NCI-H2171 (cell line): ENCODE measurements at regions not wholly inside any gene's neighbourhood (a gene's known extent, or its start where the extent isn't known, plus 50 kb on each side); places are given as distances from the start of the nearest gene placed in this dataset.

Source experiments
- DNase-seq: peaks from one replicate; lab custom pipeline; 2025; lab: John Stamatoyannopoulos, UW

GRCh38 chr18:71754246-71754645 lies 789.9 kb downstream of the CBLN2 start:
- no peak for DNase-seq

- no peak for DNase-seq
Observed at GRCh38 chr18:71743634-71744033, 800.5 kb downstream of the CBLN2 start.

DNA sequence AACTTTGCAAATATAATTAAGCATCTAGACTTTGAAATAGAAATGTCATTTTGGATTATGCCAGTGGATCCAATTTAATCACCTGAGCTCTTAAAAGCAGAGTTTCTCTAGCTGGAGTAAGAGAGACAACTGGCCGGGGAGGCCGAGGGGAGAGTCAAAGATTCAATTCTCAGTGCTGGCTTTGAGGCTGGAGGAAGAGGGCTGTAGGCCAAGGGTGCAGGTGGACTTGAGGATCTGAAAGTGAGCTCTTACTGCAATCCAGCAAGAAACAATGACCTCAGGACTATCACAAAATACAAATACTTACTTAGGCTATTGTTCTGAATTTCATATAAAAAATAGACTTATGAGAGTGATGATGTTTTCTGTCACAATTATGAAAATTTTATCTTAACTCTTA lies 814.5 kb downstream of the CBLN2 start:
- DNase-seq, result no peak

DNA sequence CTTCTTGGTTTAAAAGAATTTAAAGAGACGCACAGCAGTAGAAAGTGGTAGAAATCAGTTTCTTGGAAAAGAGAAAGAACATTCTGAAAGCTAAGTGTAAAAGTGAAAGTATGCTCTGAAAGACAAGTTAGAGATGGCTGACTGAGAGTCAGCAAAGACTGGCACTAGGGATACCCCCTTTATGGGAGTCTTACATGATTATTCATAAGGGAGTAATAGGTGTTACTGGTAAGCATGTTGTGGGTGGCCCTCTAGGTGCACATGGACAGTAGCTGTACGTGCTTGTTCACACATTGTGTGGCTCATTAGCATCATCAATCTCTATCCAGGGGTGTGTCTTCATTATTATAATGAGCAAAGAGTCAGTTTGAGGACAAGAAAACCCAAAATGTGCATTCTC lies 816.2 kb downstream of the CBLN2 start:
- DNase-seq, result no peak

- DNase-seq, result no peak
Observed at GRCh38 chr18:71725256-71725655, 818.9 kb downstream of the CBLN2 start.

DNA sequence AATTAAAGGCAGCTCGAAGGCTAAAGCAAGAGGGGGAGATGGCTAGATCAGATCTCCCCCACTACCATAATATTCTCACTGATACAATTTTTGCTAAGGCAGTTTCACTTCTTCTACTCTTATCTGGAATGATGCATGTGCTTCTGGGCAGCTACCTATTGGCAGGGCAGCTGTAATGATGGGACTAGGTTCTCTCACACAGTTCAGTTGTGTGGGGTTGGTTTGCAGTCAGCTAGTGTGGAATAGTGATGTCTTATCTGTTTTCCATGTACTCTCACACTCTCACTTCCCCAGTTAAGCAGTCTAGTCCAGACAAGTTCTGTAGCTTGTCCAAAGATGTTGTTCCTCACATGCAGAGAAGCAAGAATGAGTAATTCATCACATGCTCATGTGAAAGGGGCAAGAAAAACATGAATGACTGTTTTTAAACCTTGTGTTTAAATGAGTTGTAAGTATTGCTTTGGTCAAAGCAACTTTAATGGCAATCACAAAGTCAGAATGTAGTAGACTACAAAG lies 836.1 kb downstream of the CBLN2 start:
- DNase-seq, result no peak

GRCh38 chr18:71707400-71707799 lies 836.7 kb downstream of the CBLN2 start:
- no peak for DNase-seq

DNA sequence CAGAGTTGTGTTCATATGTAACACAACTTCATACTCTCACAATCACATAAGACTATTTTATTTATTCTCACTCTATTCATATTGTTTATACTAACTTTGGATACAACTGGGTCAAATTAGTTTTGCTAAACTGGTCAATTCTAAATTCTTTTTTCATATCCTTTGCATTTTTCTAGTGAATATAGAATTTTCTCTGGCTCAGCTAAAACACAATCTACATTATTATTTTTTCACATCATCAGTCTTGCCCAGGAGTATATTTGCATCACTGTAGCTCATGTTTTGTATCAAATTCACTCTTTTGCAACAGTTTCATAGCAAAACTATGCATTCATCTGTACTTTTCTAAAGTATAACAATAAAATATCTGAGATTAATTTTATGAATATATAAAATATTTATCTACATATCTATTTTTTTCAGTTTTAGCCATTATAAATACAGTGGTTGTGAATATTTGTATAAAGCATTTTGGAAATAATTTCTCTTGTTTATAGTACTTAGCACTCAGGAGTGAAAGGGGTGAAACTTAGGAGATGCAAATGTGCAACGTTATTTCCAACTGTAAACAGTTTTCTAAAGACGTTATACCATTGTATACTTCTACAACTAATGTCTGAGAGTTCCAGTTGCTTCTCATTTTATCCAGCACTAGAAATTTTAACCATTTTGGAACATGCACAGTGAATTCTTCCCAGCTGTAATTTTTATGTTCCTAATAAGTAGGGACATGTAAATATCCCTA lies 854.6 kb downstream of the CBLN2 start:
- no peak for DNase-seq

- DNase-seq, result no peak
Observed at GRCh38 chr18:71682591-71682990, 861.6 kb downstream of the CBLN2 start.

DNA sequence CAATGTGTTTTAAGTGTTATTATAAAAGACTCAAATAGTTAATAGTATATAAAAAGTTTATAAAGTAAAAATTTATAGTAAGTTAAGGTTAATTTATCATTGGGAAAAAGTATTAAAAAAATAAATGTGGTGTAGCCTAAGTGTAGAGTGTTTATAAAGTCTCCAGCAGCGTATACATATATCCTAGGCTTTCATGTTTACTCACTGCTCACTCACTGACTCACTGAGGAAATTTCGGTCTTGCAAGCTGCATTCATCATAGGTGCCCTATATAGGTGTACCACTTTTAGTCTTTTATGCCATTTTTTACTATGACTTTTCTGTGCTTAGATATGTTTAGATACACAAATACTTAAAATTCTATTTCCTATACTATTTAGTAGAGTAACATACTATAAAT lies 866.0 kb downstream of the CBLN2 start:
- no peak for DNase-seq

- DNase-seq, result no peak
Observed at GRCh38 chr18:71673954-71674353, 870.2 kb downstream of the CBLN2 start.

DNA sequence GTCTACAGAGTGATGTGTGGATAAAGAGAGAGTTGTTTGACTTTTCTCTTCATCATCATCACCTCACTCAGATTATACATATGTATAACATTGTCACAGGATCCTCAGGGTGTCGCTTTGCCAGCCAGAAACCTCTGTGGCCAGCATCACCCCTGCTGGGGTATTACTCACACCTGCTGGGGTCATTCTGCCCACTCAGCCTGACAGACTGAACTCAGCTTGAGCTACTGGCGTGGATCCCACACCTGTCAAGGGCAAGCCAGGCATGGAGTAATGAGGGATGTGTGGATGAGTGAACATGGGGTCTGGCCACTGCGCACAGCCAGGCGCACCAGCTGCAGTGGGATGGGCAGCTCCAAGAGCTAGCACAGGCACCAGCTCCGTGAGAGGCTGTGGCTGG lies 870.6 kb downstream of the CBLN2 start:
- no peak for DNase-seq

- no peak for DNase-seq
Observed at GRCh38 chr18:71666481-71666880, 877.7 kb downstream of the CBLN2 start.

GRCh38 chr18:71665131-71665530 lies 879.0 kb downstream of the CBLN2 start:
- no peak for DNase-seq

DNA sequence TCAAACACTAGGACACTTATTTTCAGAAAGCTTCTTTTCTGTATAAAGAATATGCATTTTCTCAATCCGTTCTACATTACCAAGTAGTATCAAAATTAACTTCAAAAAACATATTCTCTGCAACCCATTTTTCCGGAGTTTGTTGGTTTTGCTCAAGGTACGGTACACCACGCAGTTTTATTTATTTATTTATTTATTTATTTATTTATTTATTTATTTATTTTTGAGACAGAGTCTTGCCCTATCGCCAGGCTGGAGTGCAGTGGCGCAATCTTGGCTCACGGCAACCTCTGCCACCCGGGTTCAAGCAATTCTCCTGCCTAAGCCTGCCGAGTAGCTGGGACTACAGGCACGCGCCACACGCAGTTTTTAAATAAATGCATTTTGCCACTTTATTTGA lies 900.3 kb downstream of the CBLN2 start:
- no peak for DNase-seq

DNA sequence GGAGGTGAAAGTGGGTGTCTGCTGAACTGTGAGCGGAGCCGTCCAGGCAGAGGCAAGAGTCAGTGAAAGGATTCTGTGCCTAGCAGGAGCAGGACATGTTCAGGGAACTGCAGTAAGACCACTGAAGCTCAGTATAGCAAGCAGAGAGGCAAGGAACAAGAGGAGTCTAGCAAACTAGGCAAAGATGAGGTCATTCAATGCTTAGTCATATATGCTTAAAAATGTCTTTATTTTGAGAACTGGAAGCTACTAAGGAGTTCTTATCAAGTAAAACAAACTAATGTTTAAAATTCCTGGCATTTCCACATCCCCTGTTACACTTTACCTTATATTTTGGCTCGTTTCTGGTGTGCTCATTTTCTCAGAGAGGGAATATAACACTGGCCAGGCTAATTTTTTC lies 913.4 kb downstream of the CBLN2 start:
- DNase-seq, result no peak

GRCh38 chr18:71625556-71626090 lies 918.5 kb downstream of the CBLN2 start:
- DNase-seq, result no peak

- no peak for DNase-seq
Observed at GRCh38 chr18:71598374-71598773, 945.8 kb downstream of the CBLN2 start.

- no peak for DNase-seq
Observed at GRCh38 chr18:71597219-71597618, 946.9 kb downstream of the CBLN2 start.

DNA sequence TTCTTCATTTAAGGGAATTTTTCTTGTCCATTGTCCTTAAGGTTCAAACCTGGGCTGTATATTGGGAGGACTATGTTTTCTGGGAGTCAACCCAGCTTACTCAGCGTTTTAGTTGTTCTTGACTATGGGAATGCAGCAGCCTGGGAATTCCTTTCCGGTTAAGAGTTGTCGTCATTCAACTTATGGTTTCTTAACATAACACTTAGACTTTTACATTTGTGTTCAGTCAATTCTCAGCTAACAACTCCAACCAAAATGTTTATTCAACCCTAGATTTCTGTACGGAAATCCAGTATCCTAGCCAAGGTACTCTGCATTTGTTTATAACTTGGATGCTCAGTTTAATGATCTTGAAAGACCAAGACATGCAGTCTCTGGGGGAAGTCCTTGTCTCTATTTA lies 960.9 kb downstream of the CBLN2 start:
- no peak for DNase-seq

- no peak for DNase-seq
Observed at GRCh38 chr18:71554686-71555085, 989.5 kb downstream of the CBLN2 start.

DNA sequence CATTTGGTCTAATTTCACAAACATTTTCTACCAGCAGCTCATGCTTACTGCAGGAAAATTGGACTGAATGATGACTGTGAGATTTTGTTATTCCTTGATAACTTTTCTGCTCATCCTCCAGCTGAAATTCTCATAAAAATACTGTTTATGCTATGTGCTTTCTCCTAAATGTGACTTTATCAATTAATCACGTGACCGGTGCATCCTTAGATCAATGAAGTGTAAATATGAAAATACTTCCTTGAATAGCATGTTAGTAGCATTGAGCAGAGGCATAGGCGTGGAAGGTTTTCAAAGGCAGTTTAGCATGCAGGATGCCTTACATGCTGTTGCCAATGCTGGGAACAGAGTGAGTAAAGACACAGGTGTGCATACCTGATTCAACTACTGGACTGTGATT lies 1002.5 kb downstream of the CBLN2 start:
- DNase-seq, result no peak

DNA sequence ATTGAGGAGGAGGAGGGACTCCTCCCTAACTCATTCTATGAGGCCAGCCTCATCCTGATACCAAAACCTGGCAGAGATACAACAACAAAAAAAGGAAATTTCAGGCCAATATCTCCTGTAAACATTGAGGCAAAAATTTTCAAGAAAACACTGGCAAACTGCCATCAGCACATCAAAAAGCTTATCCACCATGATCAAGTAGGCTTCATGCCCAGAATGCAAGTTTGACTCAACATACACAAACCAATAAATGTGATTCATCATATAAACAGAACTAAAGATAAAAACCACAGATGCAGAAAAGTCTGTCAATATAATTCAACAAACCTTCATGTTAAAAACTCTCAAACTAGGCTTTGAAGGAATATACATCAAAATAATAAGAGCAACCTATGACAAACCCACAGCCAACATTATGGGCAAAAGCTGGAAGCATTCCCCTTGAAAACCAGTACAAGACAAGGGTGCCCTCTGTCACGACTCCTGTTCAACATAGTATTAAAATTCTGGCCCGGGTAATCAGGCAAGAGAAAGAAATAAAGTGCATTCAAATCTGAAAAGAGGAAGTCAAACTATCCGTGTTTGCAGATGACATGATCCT lies 1014.3 kb downstream of the CBLN2 start:
- DNase-seq, result no peak
